GM18507 (cell line): ENCODE measurements at regions not wholly inside any gene's neighbourhood (a gene's known extent, or its start where the extent isn't known, plus 50 kb on each side); places are given as distances from the start of the nearest gene placed in this dataset.

Experiments used
- DNase-seq: peaks from one replicate; pipeline ENCODE4 v3.0.0; 2011; ENCODE audit warnings: low read depth; ENCODE audit not compliant: insufficient read length; ENCODE audit errors: extremely low spot score
- FAIRE-seq: peaks from 2 replicates; lab custom pipeline; 2011; peaks lifted over from hg19 to GRCh38; lab: Jason Lieb, UNC

- no peak for DNase-seq
- FAIRE-seq = no peak
These were observed 154.4 kb upstream of the DIO3 start for GRCh38 chr14:101406921-101407320.

- FAIRE-seq (no peak), DNase-seq (no peak)
These were observed 154.0 kb upstream of the DIO3 start for GRCh38 chr14:101407328-101407727.

GRCh38 chr14:101408077-101408831, 153.0 kb upstream of the DIO3 start:
- DNase-seq = no peak
- no peak for FAIRE-seq

- FAIRE-seq (no peak), DNase-seq (no peak)
These were observed 152.2 kb upstream of the DIO3 start for GRCh38 chr14:101409006-101409543.

- DNase-seq (no peak), FAIRE-seq (no peak)
These were observed 151.2 kb upstream of the DIO3 start for GRCh38 chr14:101410126-101410525.

GRCh38 chr14:101411151-101411550, 150.1 kb upstream of the DIO3 start:
- no peak for DNase-seq

GRCh38 chr14:101411779-101412178, 149.5 kb upstream of the DIO3 start:
- FAIRE-seq = no peak
- DNase-seq = no peak

More at GRCh38 chr14:101411151-101411550, 150.1 kb upstream of the DIO3 start:
- no peak for FAIRE-seq

- FAIRE-seq = no peak
- no peak for DNase-seq
These were observed 148.6 kb upstream of the DIO3 start for GRCh38 chr14:101412739-101413138.

- DNase-seq = no peak
- no peak for FAIRE-seq
These were observed 143.9 kb upstream of the DIO3 start for GRCh38 chr14:101417434-101417833.

- no peak for FAIRE-seq
- no peak for DNase-seq
These were observed 142.7 kb upstream of the DIO3 start for GRCh38 chr14:101418601-101419000.

GRCh38 chr14:101426466-101426865, 134.8 kb upstream of the DIO3 start:
- FAIRE-seq (no peak), DNase-seq (no peak)

- DNase-seq (no peak), FAIRE-seq (no peak)
These were observed 132.9 kb upstream of the DIO3 start for GRCh38 chr14:101428409-101428808.

- FAIRE-seq (no peak), DNase-seq (no peak)
These were observed 125.7 kb upstream of the DIO3 start for GRCh38 chr14:101435546-101435945.

GRCh38 chr14:101439023-101439422, 122.3 kb upstream of the DIO3 start:
- FAIRE-seq (no peak), DNase-seq (no peak)

GRCh38 chr14:101440496-101440895, 120.8 kb upstream of the DIO3 start:
- no peak for FAIRE-seq

GRCh38 chr14:101441710-101442109, 119.6 kb upstream of the DIO3 start:
- DNase-seq = no peak
- no peak for FAIRE-seq

More at GRCh38 chr14:101440496-101440895, 120.8 kb upstream of the DIO3 start:
- no peak for DNase-seq

- DNase-seq (no peak), FAIRE-seq (no peak)
These were observed 118.8 kb upstream of the DIO3 start for GRCh38 chr14:101442451-101442850.

- DNase-seq (no peak), FAIRE-seq (no peak)
These were observed 117.2 kb upstream of the DIO3 start for GRCh38 chr14:101444116-101444515.

- FAIRE-seq (no peak), DNase-seq (no peak)
These were observed 116.0 kb upstream of the DIO3 start for GRCh38 chr14:101445278-101445677.

- DNase-seq (no peak), FAIRE-seq (no peak)
These were observed 114.8 kb upstream of the DIO3 start for GRCh38 chr14:101446387-101446969.

GRCh38 chr14:101449114-101449513, 112.2 kb upstream of the DIO3 start:
- DNase-seq (no peak), FAIRE-seq (no peak)
